SK-N-SH (cell line): ENCODE measurements at regions not wholly inside any gene's neighbourhood (a gene's known extent, or its start where the extent isn't known, plus 50 kb on each side); places are given as distances from the start of the nearest gene placed in this dataset.

Experiments used
- CTCF ChIP-seq: fragments of 200-600 bp; sonication (generic); IDR thresholded peaks from 2 replicates; pipeline ENCODE4 v1.6.1; 2017; ENCODE audit warnings: antibody characterized with exemption, mild to moderate bottlenecking, moderate library complexity
- FOXM1 ChIP-seq: IDR thresholded peaks from 2 replicates; pipeline ENCODE4 v1.4.0; 2012; ENCODE audit warnings: low read depth, mild to moderate bottlenecking
- JUND ChIP-seq: IDR thresholded peaks from 2 replicates; pipeline ENCODE4 v1.4.0; 2012
- NRF1 ChIP-seq: IDR thresholded peaks from 2 replicates; pipeline ENCODE4 v1.6.1; 2012; ENCODE audit warnings: low read depth, mild to moderate bottlenecking, low read length
- PBX3 ChIP-seq: IDR thresholded peaks from 2 replicates; pipeline ENCODE4; 2012
- POLR2AphosphoS5 ChIP-seq: IDR thresholded peaks from 2 replicates; pipeline ENCODE4 v1.6.1; 2012; ENCODE audit warnings: low read depth, low read length

GRCh38 chr7:14988941-14989340 lies 86.4 kb upstream of the DGKB start:
- TF ChIP-seq PBX3 (no peak), FOXM1 (no peak), CTCF (no peak), POLR2AphosphoS5 (no peak), JUND (no peak), NRF1 (no peak)
